Astrocyte (in vitro differentiated cells and primary cell): ENCODE measurements at regions not wholly inside any gene's neighbourhood (a gene's known extent, or its start where the extent isn't known, plus 50 kb on each side); places are given as distances from the start of the nearest gene placed in this dataset.

Experiments
- CTCF ChIP-seq: IDR thresholded peaks from 2 replicates; pipeline ENCODE4 v1.5.1; 2011; ENCODE audit warnings: low read depth, mild to moderate bottlenecking, inconsistent platforms, low read length, moderate library complexity; ENCODE audit not compliant: insufficient read depth
- EZH2 ChIP-seq: IDR thresholded peaks from 2 replicates; pipeline ENCODE4 v1.6.1; 2012; ENCODE audit warnings: mild to moderate bottlenecking, low read length, inconsistent platforms; ENCODE audit not compliant: insufficient read depth

GRCh38 chr12:131473261-131473660 is 237.6 kb upstream of the SFSWAP start:
- TF ChIP-seq CTCF (no peak), EZH2 (no peak)
